Skeletal muscle cell (primary cell): ENCODE measurements at regions not wholly inside any gene's neighbourhood (a gene's known extent, or its start where the extent isn't known, plus 50 kb on each side); places are given as distances from the start of the nearest gene placed in this dataset.

Experiments
- DNase-seq: peaks from one replicate; pipeline ENCODE4 v3.0.0-alpha.2; 2010; ENCODE audit warnings: low read depth
- H3K4me3 ChIP-seq: 2 replicates; pipeline ENCODE4 v1.5.1; 2011; ENCODE audit warnings: low read depth, mild to moderate bottlenecking, control low read depth, low read length, moderate library complexity

- no peak overlapping the region for H3K4me3 ChIP-seq
- DNase-seq, result no peak
Observed at GRCh38 chr7:46725136-46725535, 804.1 kb upstream of the IGFBP3 start.

GRCh38 chr7:46723742-46724141 lies 802.7 kb upstream of the IGFBP3 start:
- DNase-seq, result no peak
- H3K4me3 ChIP-seq, result no peak overlapping the region

GRCh38 chr7:46723003-46723402 lies 801.9 kb upstream of the IGFBP3 start:
- DNase-seq, result no peak
- H3K4me3 ChIP-seq, result no peak overlapping the region

GRCh38 chr7:46720761-46721160 lies 799.7 kb upstream of the IGFBP3 start:
- DNase-seq, result no peak
- H3K4me3 ChIP-seq, result no peak overlapping the region

- no peak overlapping the region for H3K4me3 ChIP-seq
- no peak for DNase-seq
Observed at GRCh38 chr7:46719616-46720015, 798.5 kb upstream of the IGFBP3 start.

GRCh38 chr7:46716926-46717325 lies 795.9 kb upstream of the IGFBP3 start:
- no peak for DNase-seq
- H3K4me3 ChIP-seq, result no peak overlapping the region

GRCh38 chr7:46715579-46715978 lies 794.5 kb upstream of the IGFBP3 start:
- no peak for DNase-seq
- no peak overlapping the region for H3K4me3 ChIP-seq

GRCh38 chr7:46714904-46715303 lies 793.8 kb upstream of the IGFBP3 start:
- DNase-seq, result no peak

GRCh38 chr7:46713868-46714596 lies 793.0 kb upstream of the IGFBP3 start:
- no peak for DNase-seq
- no peak overlapping the region for H3K4me3 ChIP-seq

More at GRCh38 chr7:46714904-46715303, 793.8 kb upstream of the IGFBP3 start:
- H3K4me3 ChIP-seq, result no peak overlapping the region

GRCh38 chr7:46710927-46711326 lies 789.9 kb upstream of the IGFBP3 start:
- H3K4me3 ChIP-seq, result no peak overlapping the region
- DNase-seq, result peak; percentile 13

GRCh38 chr7:46707973-46708372 lies 786.9 kb upstream of the IGFBP3 start:
- no peak for DNase-seq
- H3K4me3 ChIP-seq, result no peak overlapping the region

GRCh38 chr7:46705386-46706255 lies 784.5 kb upstream of the IGFBP3 start:
- H3K4me3 ChIP-seq, result no peak overlapping the region
- DNase-seq, result no peak

- no peak for DNase-seq
- H3K4me3 ChIP-seq, result no peak overlapping the region
Observed at GRCh38 chr7:46696741-46697140, 775.7 kb upstream of the IGFBP3 start.

- no peak for DNase-seq
- no peak overlapping the region for H3K4me3 ChIP-seq
Observed at GRCh38 chr7:46695051-46695708, 774.1 kb upstream of the IGFBP3 start.

- no peak for DNase-seq
- H3K4me3 ChIP-seq, result no peak overlapping the region
Observed at GRCh38 chr7:46694058-46694457, 773.0 kb upstream of the IGFBP3 start.

GRCh38 chr7:46687203-46687602 lies 766.1 kb upstream of the IGFBP3 start:
- DNase-seq, result peak; percentile 13
- no peak overlapping the region for H3K4me3 ChIP-seq

- DNase-seq, result no peak
- H3K4me3 ChIP-seq, result no peak overlapping the region
Observed at GRCh38 chr7:46685051-46685450, 764.0 kb upstream of the IGFBP3 start.

GRCh38 chr7:46682836-46683624 lies 762.0 kb upstream of the IGFBP3 start:
- peak; percentile 18 for DNase-seq
- H3K4me3 ChIP-seq, result no peak overlapping the region

GRCh38 chr7:46681865-46682503 lies 760.9 kb upstream of the IGFBP3 start:
- no peak for DNase-seq
- H3K4me3 ChIP-seq, result no peak overlapping the region
